NCI-H526 treated with DMSO at 0.1 percent for 48 hours (cell line): ENCODE measurements at regions not wholly inside any gene's neighbourhood (a gene's known extent, or its start where the extent isn't known, plus 50 kb on each side); places are given as distances from the start of the nearest gene placed in this dataset.
"Not testable (repeated sequence)": the region's sequence is repeated elsewhere in the genome, so short reads cannot be mapped to it uniquely, and the experiment has no call there.

Source experiments
- DNase-seq: peaks from one replicate; lab custom pipeline; 2025; lab: John Stamatoyannopoulos, UW

DNA sequence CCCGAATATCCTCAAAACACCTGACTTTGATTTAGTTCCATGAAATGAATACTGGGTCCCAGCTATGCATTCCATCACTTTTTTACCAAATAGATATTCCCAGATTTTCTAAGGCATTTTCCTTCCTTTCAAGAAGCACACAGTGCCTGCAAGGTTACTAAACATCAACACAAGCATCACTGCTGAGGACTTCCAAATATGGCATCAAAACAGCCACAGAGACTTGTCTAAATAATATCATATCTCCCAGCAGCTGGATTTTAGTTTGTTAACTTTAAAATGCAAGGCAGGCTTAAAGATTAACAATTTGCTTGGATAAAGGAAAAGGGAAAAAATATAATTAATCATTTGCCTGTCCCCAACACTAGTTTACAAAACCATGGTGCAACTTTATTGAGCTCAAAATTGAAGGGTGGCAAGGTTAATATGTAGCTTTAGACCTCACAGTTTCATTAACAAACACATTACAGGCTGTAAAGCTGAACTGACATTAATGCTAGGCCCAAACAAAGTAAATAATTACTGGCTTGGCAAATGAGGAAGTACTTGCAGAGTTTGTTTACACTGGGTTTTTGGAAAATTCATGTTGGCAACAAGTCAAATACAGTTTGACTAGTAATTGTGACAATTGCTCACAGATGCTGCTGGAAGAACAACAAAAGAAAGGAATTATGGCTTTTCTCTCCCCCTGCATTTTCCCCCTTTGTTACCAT lies 401.7 kb upstream of the CDIN1 start:
- peak; percentile 57 for DNase-seq

GRCh38 chr15:36178303-36178633 lies 401.2 kb upstream of the CDIN1 start:
- no peak for DNase-seq

DNA sequence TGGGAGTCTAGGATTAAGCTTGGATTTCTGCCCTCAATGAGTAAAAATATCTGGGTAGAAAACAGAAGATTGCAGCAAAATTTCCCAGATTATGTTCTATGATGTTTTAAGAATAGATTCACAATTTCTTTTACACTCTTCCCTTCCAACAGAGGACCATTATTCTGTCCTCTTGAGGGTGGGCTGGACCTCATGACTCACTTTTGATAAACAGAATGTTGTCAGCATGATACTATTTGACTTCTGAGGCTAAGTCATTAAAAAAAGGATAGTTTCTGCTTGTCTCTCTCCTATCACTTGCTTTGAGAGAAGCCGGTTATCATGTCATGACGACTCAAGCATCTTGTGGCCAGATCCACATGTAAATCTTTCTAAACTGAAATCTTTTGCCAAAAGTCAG lies 396.2 kb upstream of the CDIN1 start:
- no peak for DNase-seq

- DNase-seq = no peak
Observed at GRCh38 chr15:36185438-36185837, 394.0 kb upstream of the CDIN1 start.

- DNase-seq = no peak
Observed at GRCh38 chr15:36185845-36186244, 393.6 kb upstream of the CDIN1 start.

DNA sequence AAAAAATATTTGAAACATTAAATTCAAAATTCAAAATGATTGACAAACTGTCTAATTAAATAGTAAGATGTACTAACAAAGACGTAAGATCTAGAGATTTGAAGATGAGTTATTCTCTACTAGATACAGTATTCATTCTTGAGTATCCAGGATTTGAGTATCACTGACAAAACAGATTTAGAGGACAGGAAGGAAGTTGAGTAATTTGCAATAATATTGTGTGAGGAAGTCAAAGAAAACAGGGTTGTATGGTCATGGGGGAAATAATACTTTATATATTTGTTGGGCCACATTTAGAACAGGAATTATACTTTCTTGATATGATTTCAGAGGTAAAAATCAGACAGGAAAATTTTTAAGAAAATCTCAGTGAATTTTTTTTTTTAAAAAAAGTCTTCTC lies 393.1 kb upstream of the CDIN1 start:
- DNase-seq = no peak

DNA sequence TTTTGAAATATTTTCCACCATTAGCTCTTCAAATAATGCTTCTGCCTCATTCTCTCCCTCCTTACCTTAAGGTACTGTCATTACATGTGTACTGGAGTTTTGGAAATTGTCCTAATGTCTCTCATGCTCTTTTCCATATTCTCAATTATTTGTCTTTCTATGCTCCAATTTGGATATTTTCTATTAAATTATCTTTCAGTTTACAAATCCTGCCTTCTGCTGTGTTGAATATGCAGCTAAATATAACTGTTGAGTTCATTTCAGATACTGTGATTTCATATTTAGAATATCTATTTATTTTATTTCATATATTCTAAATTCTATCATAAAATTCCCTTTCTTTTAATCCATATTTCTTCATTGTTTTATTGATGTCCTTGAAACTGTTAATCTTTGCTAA lies 388.0 kb upstream of the CDIN1 start:
- DNase-seq = no peak

GRCh38 chr15:36195361-36196007 lies 383.9 kb upstream of the CDIN1 start:
- DNase-seq = not testable (repeated sequence)

DNA sequence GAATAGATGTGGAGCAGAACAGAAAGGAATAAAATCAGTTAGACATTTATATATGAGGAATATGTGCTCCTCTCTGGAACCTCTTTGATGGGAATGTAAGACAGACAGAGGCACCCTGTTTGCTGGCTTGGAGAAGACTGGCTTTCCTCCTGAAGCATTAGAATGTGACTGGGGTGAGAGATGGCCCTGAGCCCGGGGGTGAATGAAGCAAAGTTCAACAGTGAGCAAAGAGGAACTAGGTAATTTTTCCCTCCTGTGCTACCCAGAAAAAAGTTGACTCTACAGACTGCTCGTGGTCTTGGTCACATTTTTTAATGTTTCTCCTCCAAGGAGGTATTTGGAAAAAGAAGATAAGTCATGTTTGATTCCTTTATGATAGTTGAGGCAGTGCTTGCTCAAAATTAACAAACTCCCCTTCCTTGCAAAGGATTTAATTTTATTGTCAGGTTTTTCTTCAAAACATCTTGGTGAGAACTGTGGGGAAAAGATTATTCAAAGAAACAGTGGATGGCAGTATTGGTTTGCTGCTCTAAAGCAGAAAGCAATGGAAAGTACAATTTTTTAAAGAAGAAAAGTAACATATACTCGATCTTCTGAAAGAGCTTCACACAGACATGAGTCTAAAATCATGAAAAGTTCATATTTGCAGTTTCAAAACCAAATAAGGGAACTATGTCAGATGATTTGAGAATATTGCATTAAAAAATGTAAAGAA lies 370.4 kb upstream of the CDIN1 start:
- no peak for DNase-seq

DNA sequence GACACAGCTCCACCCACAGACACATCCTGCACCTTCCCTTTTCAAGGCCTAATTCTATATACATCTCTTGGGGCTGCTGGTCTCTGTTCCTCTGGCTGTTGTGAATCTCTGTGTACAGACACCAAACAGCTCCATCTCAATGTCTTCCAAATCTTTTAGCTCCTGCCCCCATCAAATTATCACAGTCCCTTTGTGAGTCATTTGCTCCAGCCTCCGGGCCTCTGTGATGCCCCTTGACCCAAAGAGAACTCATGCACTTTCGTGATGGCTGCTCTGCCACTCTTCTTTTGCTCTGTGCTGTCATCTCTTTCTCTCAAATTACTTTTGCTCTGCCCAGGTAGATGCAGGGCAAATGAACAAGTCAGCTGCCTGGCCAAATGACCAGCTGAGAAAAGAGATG lies 369.0 kb upstream of the CDIN1 start:
- no peak for DNase-seq

GRCh38 chr15:36218322-36218721 lies 361.1 kb upstream of the CDIN1 start:
- no peak for DNase-seq

GRCh38 chr15:36218991-36219390 lies 360.4 kb upstream of the CDIN1 start:
- DNase-seq = no peak

GRCh38 chr15:36221992-36222391 lies 357.4 kb upstream of the CDIN1 start:
- DNase-seq = no peak

GRCh38 chr15:36230776-36231175 lies 348.6 kb upstream of the CDIN1 start:
- no peak for DNase-seq

GRCh38 chr15:36232491-36232890 lies 346.9 kb upstream of the CDIN1 start:
- no peak for DNase-seq

DNA sequence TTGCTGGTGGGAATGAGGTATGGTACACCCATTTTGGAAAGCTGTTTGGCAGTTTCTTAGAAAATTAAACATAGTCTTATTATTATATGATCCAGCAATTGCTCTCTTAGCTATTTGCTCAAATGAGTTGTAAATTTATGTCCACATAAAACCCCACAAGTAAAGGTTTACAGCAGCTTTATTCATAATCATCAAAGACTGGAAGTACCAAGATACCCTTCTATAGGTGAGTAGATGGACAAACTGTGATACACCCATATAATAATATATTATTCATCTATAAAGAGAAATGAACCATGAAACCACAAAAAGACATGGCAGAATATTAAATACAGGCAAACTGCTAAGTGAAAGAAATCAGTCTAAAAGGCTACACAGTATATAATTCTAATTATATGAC lies 344.7 kb upstream of the CDIN1 start:
- DNase-seq = no peak

DNA sequence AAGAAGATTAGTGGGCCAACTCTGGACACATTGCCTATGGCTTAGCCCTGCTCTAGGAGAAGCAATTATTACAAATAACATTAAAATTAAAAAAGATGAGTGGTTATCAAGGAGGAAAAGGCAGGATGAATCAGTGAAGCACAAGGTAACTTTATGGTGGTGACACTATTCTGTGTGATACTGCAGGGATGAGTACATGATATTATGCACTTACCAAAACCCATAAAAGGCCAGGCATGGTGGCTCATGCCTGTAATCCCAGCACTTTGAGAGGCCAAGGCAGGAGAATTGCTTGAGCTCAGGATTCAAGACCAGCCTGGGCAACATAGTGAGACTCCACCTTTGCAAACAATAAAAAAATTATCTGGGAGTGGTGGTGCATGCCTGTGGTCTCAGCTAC lies 344.3 kb upstream of the CDIN1 start:
- no peak for DNase-seq

DNA sequence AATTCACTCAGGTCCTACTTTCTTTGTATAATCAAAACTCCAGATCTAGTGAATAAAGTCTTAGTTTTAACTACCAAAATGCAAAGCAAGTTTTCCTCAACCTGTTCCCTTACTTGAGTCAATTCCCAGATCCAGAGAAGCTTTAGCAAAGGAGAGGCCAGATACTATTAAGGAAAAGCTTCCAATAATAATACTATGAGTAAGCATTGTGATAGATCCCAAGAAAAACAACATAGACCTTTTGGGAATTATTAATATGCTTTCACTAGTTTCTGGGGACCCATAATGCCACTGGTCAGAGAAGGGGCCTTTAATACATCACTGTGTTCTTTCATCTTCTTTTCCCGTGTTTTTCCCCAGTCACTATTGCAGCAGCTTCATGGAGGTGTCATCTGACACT lies 339.9 kb upstream of the CDIN1 start:
- no peak for DNase-seq

DNA sequence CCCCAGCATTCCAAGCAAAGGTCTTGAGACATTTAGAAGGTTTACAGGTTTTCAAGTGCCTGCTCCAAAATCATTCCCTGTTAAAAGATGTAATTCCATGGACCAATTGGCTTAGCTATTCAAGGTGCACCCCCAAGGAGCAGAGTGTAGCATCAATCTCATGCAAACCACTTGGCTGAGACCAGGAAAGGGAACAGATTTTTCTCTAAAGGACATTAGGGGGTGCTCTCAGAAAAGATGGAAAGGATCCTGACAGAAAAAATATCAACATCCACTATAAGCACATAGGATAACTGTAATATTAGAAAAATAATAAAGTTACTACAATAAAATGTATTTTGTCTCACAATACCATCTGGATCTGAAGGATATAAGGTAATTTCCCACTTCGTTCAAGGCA lies 328.0 kb upstream of the CDIN1 start:
- no peak for DNase-seq

- no peak for DNase-seq
Observed at GRCh38 chr15:36252146-36252711, 327.2 kb upstream of the CDIN1 start.

DNA sequence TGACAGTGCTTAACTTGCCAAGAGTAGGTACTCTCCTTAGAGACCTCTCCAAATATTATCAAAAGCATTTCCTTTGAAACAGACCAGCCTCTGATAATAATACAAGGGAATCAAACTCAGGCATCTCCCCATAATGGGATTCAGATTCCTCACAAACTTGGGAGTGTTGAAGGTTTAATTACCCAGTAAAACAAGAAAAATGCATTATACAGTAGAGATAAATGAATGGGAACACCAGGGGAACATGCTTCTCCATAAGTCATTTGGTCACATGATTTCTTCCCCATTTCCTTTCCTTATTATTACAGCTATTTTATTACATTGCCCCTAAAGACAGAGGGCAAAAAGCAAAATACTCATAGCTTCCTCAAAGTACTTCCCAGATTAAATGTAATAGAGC lies 325.0 kb upstream of the CDIN1 start:
- DNase-seq = no peak

GRCh38 chr15:36256404-36256807 lies 323.0 kb upstream of the CDIN1 start:
- DNase-seq = no peak

DNA sequence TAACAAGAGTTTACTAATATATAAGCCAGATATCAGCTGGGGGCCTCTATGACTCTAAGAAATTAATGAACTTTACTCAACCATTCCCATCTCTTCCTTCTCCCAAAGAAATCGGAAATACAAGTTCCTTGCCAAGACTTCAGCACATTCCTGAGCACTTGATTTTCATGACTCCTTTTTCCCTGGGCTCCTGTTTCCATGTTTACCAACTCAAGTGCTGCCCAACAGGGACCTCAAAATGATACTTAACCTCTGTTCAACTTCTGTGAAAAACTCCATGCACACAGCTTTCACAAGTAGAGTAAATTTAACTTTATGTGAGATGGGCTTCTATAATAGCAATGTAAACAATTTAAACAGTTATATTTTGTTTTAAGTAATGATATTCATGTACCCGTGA lies 315.8 kb upstream of the CDIN1 start:
- no peak for DNase-seq
